Right lobe of liver (tissue), 4 donors: ENCODE measurements at regions not wholly inside any gene's neighbourhood (a gene's known extent, or its start where the extent isn't known, plus 50 kb on each side); places are given as distances from the start of the nearest gene placed in this dataset.

Experiments
- CTCF ChIP-seq, 4 donors: fragments of 200-600 bp in 3 of 4; fragments of 450-650 bp in 1 of 4; IDR thresholded peaks; one replicate each; pipeline versions ENCODE4 v1.5.1 to v1.8.0; 2016 to 2022; ENCODE audit warnings: antibody characterized with exemption in 4 of 4, mild to moderate bottlenecking in 2 of 4
- POLR2A ChIP-seq: fragments of 450-650 bp; IDR thresholded peaks from one replicate; pipeline ENCODE4 v1.6.1; 2017; ENCODE audit warnings: antibody characterized with exemption, mild to moderate bottlenecking
- donor health status: DM: no; HTN: no; CAD: no.
- donor health status: DM: no; HTN: no; CAD: no.
- donor health status: DM: no; HTN: yes; CAD: no.

GRCh38 chr6:87943191-87943590, 104.5 kb upstream of the SPACA1 start:
- TF ChIP-seq POLR2A (no peak), CTCF (IDR thresholded peaks at IDR 0.05) (no peak)
